ENCODE measurements at regions not wholly inside any gene's neighbourhood (a gene's known extent, or its start where the extent isn't known, plus 50 kb on each side); places are given as distances from the start of the nearest gene placed in this dataset.

- no peak for TF ChIP-seq CTCF (IDR thresholded peaks at IDR 0.05; ENCODE audit: low read depth, low read length)
- no peak for TF ChIP-seq EZH2phosphoT487 (IDR thresholded peaks at IDR 0.05; ENCODE audit: low read depth)
Measured at GRCh38 chr9:115604831-115605483, 487.0 kb upstream of the TNC start.

All from OCI-LY3 (cell line).